ENCODE measurements at regions not wholly inside any gene's neighbourhood (a gene's known extent, or its start where the extent isn't known, plus 50 kb on each side); places are given as distances from the start of the nearest gene placed in this dataset.

GRCh38 chr1:43057567-43057966 lies 98.9 kb upstream of the SLC2A1 start:
- Histone ChIP-seq H2AFZ (no peak overlapping the region), H3K9me3 (ENCODE audit: control insufficient read depth, low read length) (no peaks in the 10 kb centered on the region), H3K27me3 (ENCODE audit: control insufficient read depth, insufficient read depth, low read length) (no peaks in the 10 kb centered on the region), H3K4me3 (ENCODE audit: low read depth, low read length) (no peak overlapping the region), H3K9ac (no peak overlapping the region), H3K27ac (no peak overlapping the region), H3K4me2 (ENCODE audit: low read length) (no peak overlapping the region), H3K36me3 (ENCODE audit: control insufficient read depth, insufficient read depth, low read length) (no peaks in the 10 kb centered on the region), H3K79me2 (no peaks in the 10 kb centered on the region), H3K4me1 (peaks cover 3% of the 10 kb centered on the region)
- TF ChIP-seq CTCF (IDR thresholded peaks at IDR 0.05) = no peak

- Histone ChIP-seq H3K4me2 (ENCODE audit: low read length) (no peak overlapping the region), H3K79me2 (no peaks in the 10 kb centered on the region), H3K4me3 (ENCODE audit: low read depth, low read length) (no peak overlapping the region), H3K27me3 (ENCODE audit: control insufficient read depth, insufficient read depth, low read length) (no peaks in the 10 kb centered on the region), H3K4me1 (peaks cover 3% of the 10 kb centered on the region), H3K9me3 (ENCODE audit: control insufficient read depth, low read length) (no peaks in the 10 kb centered on the region), H3K9ac (no peak overlapping the region), H2AFZ (no peak overlapping the region), H3K36me3 (ENCODE audit: control insufficient read depth, insufficient read depth, low read length) (no peaks in the 10 kb centered on the region), H3K27ac (no peak overlapping the region)
- no peak for TF ChIP-seq CTCF (IDR thresholded peaks at IDR 0.05)
These were observed 98.3 kb upstream of the SLC2A1 start for GRCh38 chr1:43056981-43057391.

- H3K27me3 ChIP-seq (ENCODE audit: control insufficient read depth, insufficient read depth, low read length) = no peaks in the 10 kb centered on the region
- no peaks in the 10 kb centered on the region for H3K79me2 ChIP-seq
- peaks cover 3% of the 10 kb centered on the region for H3K4me1 ChIP-seq
- no peaks in the 10 kb centered on the region for H3K36me3 ChIP-seq (ENCODE audit: control insufficient read depth, insufficient read depth, low read length)
- H2AFZ ChIP-seq = no peak overlapping the region
- no peak overlapping the region for H3K9ac ChIP-seq
- no peak overlapping the region for H3K4me2 ChIP-seq (ENCODE audit: low read length)
- no peak overlapping the region for H3K27ac ChIP-seq
- no peak for TF ChIP-seq CTCF (IDR thresholded peaks at IDR 0.05)
- H3K4me3 ChIP-seq (ENCODE audit: low read depth, low read length) = no peak overlapping the region
- no peaks in the 10 kb centered on the region for H3K9me3 ChIP-seq (ENCODE audit: control insufficient read depth, low read length)
These were observed 97.8 kb upstream of the SLC2A1 start for GRCh38 chr1:43056460-43056859.

GRCh38 chr1:43054961-43055360 lies 96.3 kb upstream of the SLC2A1 start:
- H3K36me3 ChIP-seq (ENCODE audit: control insufficient read depth, insufficient read depth, low read length) = no peaks in the 10 kb centered on the region
- no peak overlapping the region for H3K27ac ChIP-seq
- H3K27me3 ChIP-seq (ENCODE audit: control insufficient read depth, insufficient read depth, low read length) = no peaks in the 10 kb centered on the region
- H3K4me3 ChIP-seq (ENCODE audit: low read depth, low read length) = no peak overlapping the region
- TF ChIP-seq CTCF (IDR thresholded peaks at IDR 0.05) = no peak
- H3K4me2 ChIP-seq (ENCODE audit: low read length) = no peak overlapping the region
- H2AFZ ChIP-seq = no peak overlapping the region
- no peaks in the 10 kb centered on the region for H3K79me2 ChIP-seq
- no peaks in the 10 kb centered on the region for H3K9me3 ChIP-seq (ENCODE audit: control insufficient read depth, low read length)
- peaks cover 3% of the 10 kb centered on the region for H3K4me1 ChIP-seq
- no peak overlapping the region for H3K9ac ChIP-seq

GRCh38 chr1:43052786-43053439 lies 94.2 kb upstream of the SLC2A1 start:
- no peaks in the 10 kb centered on the region for H3K79me2 ChIP-seq
- H3K4me3 ChIP-seq (ENCODE audit: low read depth, low read length) = no peak overlapping the region
- no peaks in the 10 kb centered on the region for H3K27me3 ChIP-seq (ENCODE audit: control insufficient read depth, insufficient read depth, low read length)
- TF ChIP-seq CTCF (IDR thresholded peaks at IDR 0.05) = no peak
- no peaks in the 10 kb centered on the region for H3K36me3 ChIP-seq (ENCODE audit: control insufficient read depth, insufficient read depth, low read length)
- no peak overlapping the region for H3K27ac ChIP-seq
- H3K4me1 ChIP-seq = no peaks in the 10 kb centered on the region
- no peak overlapping the region for H3K9ac ChIP-seq
- H3K4me2 ChIP-seq (ENCODE audit: low read length) = no peak overlapping the region
- no peaks in the 10 kb centered on the region for H3K9me3 ChIP-seq (ENCODE audit: control insufficient read depth, low read length)
- no peak overlapping the region for H2AFZ ChIP-seq

Data from parathyroid adenoma (tissue), 2 donors.